NCI-H2029 (cell line): ENCODE measurements at regions not wholly inside any gene's neighbourhood (a gene's known extent, or its start where the extent isn't known, plus 50 kb on each side); places are given as distances from the start of the nearest gene placed in this dataset.
"Not testable (repeated sequence)": the region's sequence is repeated elsewhere in the genome, so short reads cannot be mapped to it uniquely, and the experiment has no call there.

ENCODE experiments used
- DNase-seq: peaks from one replicate; lab custom pipeline; 2025; lab: John Stamatoyannopoulos, UW

- DNase-seq = no peak
Observed at GRCh38 chr14:30309405-30309804, 249.6 kb upstream of the G2E3 start.

GRCh38 chr14:30312214-30312613 lies 246.7 kb upstream of the G2E3 start:
- no peak for DNase-seq

- no peak for DNase-seq
Observed at GRCh38 chr14:30317729-30318128, 241.2 kb upstream of the G2E3 start.

- no peak for DNase-seq
Observed at GRCh38 chr14:30322819-30323218, 236.1 kb upstream of the G2E3 start.

- DNase-seq = no peak
Observed at GRCh38 chr14:30330033-30330432, 228.9 kb upstream of the G2E3 start.

- DNase-seq = no peak
Observed at GRCh38 chr14:30330445-30330844, 228.5 kb upstream of the G2E3 start.

GRCh38 chr14:30331030-30331429 lies 227.9 kb upstream of the G2E3 start:
- DNase-seq = no peak

GRCh38 chr14:30332374-30332773 lies 226.6 kb upstream of the G2E3 start:
- no peak for DNase-seq

- DNase-seq = no peak
Observed at GRCh38 chr14:30333934-30334333, 225.0 kb upstream of the G2E3 start.

GRCh38 chr14:30337456-30337855 lies 221.5 kb upstream of the G2E3 start:
- no peak for DNase-seq

- DNase-seq = no peak
Observed at GRCh38 chr14:30339311-30339901, 219.6 kb upstream of the G2E3 start.

- DNase-seq = no peak
Observed at GRCh38 chr14:30340495-30340894, 218.5 kb upstream of the G2E3 start.

- DNase-seq = no peak
Observed at GRCh38 chr14:30345511-30345910, 213.4 kb upstream of the G2E3 start.

GRCh38 chr14:30348445-30348844 lies 210.5 kb upstream of the G2E3 start:
- DNase-seq = no peak

- no peak for DNase-seq
Observed at GRCh38 chr14:30349520-30349919, 209.4 kb upstream of the G2E3 start.

GRCh38 chr14:30354439-30354838 lies 204.5 kb upstream of the G2E3 start:
- no peak for DNase-seq

- no peak for DNase-seq
Observed at GRCh38 chr14:30355431-30355913, 203.5 kb upstream of the G2E3 start.

GRCh38 chr14:30356438-30357202 lies 202.3 kb upstream of the G2E3 start:
- DNase-seq = no peak

GRCh38 chr14:30357791-30358190 lies 201.2 kb upstream of the G2E3 start:
- DNase-seq = no peak

GRCh38 chr14:30362369-30363218 lies 196.4 kb upstream of the G2E3 start:
- no peak for DNase-seq

GRCh38 chr14:30363219-30363880 lies 195.6 kb upstream of the G2E3 start:
- DNase-seq = not testable (repeated sequence)

GRCh38 chr14:30369502-30370180 lies 189.3 kb upstream of the G2E3 start:
- no peak for DNase-seq
